GM18520 (cell line): ENCODE measurements at regions not wholly inside any gene's neighbourhood (a gene's known extent, or its start where the extent isn't known, plus 50 kb on each side); places are given as distances from the start of the nearest gene placed in this dataset.

Experiments used
- ATAC-seq: cut with Tn5 transposase; IDR thresholded peaks from one replicate; pipeline ENCODE4 v1.9.1; 2021; ENCODE audit not compliant: unreplicated experiment

GRCh38 chr7:124692425-124692824, 73.2 kb downstream of the GPR37 start:
- ATAC-seq: no peak

GRCh38 chr7:124690840-124691239, 74.8 kb downstream of the GPR37 start:
- no peak for ATAC-seq

- no peak for ATAC-seq
Measured at GRCh38 chr7:124689931-124690330, 75.7 kb downstream of the GPR37 start.

GRCh38 chr7:124689523-124689922, 76.1 kb downstream of the GPR37 start:
- ATAC-seq: no peak

- no peak for ATAC-seq
Measured at GRCh38 chr7:124688991-124689390, 76.6 kb downstream of the GPR37 start.

- no peak for ATAC-seq
Measured at GRCh38 chr7:124686543-124687171, 78.9 kb downstream of the GPR37 start.

GRCh38 chr7:124681946-124682345, 83.6 kb downstream of the GPR37 start:
- ATAC-seq: no peak

GRCh38 chr7:124680304-124680703, 85.3 kb downstream of the GPR37 start:
- ATAC-seq: no peak

- no peak for ATAC-seq
Measured at GRCh38 chr7:124679586-124680225, 85.9 kb downstream of the GPR37 start.

- ATAC-seq: no peak
Measured at GRCh38 chr7:124679146-124679545, 86.4 kb downstream of the GPR37 start.

GRCh38 chr7:124674451-124674850, 91.1 kb downstream of the GPR37 start:
- no peak for ATAC-seq

- no peak for ATAC-seq
Measured at GRCh38 chr7:124672011-124672410, 93.6 kb downstream of the GPR37 start.

GRCh38 chr7:124667312-124668153, 98.1 kb downstream of the GPR37 start:
- no peak for ATAC-seq

- no peak for ATAC-seq
Measured at GRCh38 chr7:124662937-124663336, 102.7 kb downstream of the GPR37 start.

GRCh38 chr7:124662372-124662771, 103.2 kb downstream of the GPR37 start:
- no peak for ATAC-seq

- ATAC-seq: no peak
Measured at GRCh38 chr7:124655990-124656389, 109.6 kb downstream of the GPR37 start.

- no peak for ATAC-seq
Measured at GRCh38 chr7:124652237-124652636, 113.4 kb downstream of the GPR37 start.

GRCh38 chr7:124651136-124651535, 114.5 kb downstream of the GPR37 start:
- ATAC-seq: no peak

- ATAC-seq: peak; percentile 44
Measured at GRCh38 chr7:124649397-124650014, 116.1 kb downstream of the GPR37 start.

GRCh38 chr7:124647630-124648306, 117.8 kb downstream of the GPR37 start:
- no peak for ATAC-seq

GRCh38 chr7:124645704-124646103, 119.9 kb downstream of the GPR37 start:
- no peak for ATAC-seq
